HepG2 (cell line): ENCODE measurements at regions not wholly inside any gene's neighbourhood (a gene's known extent, or its start where the extent isn't known, plus 50 kb on each side); places are given as distances from the start of the nearest gene placed in this dataset.

ENCODE experiments used
- ATAC-seq: fragments of 200-7000 bp; cut with Tn5 transposase; 3 replicates; pipeline ENCODE4 v1.9.1; 2020; ENCODE audit warnings: mild to moderate bottlenecking, moderate library complexity
- BruUV-seq: library from RNA; stranded (reverse); fragments of 400-500 nt; replicated peaks from 2 replicates; lab custom pipeline; 2021; lab: Mats Ljungman, UMichigan
- CTCF ChIA-PET: fragments of 300-600 bp; formaldehyde crosslinking; extraction: SDS; loops from one replicate; lab custom pipeline; 2021; ENCODE audit warnings: low total read pairs, inconsistent platforms, low intra/inter-chr PET ratio; lab: Yijun Ruan, JAX
- POLR2A ChIA-PET: fragments of 350-600 bp; sonication (Branson Sonifier 250); formaldehyde crosslinking; loops from one replicate; lab custom pipeline; 2020; ENCODE audit warnings: antibody characterized with exemption, inconsistent platforms; lab: Yijun Ruan, JAX
- DNase-seq: peaks from one replicate; pipeline ENCODE4 v3.0.0-alpha.2; 2015; ENCODE audit warnings: low spot score
- FAIRE-seq: peaks from 3 replicates; lab custom pipeline; 2011; peaks lifted over from hg19 to GRCh38; lab: Jason Lieb, UNC
- H2AFZ ChIP-seq: one replicate; pipeline ENCODE4 v1.6.1; 2011; ENCODE audit warnings: low read length, inconsistent platforms
- H3K27ac ChIP-seq: fragments of 300-600 bp; 3 replicates; pipeline ENCODE4 v1.8.0; 2011; ENCODE audit warnings: mixed run types, mild to moderate bottlenecking, mixed read lengths, low read length, inconsistent platforms; ENCODE audit not compliant: insufficient read depth; ENCODE audit errors: extremely low read length
- H3K27me3 ChIP-seq, 2 experiments: fragments of 200-600 bp in 1 of 2; 2 replicates in 1 of 2; 3 replicates in 1 of 2; pipeline versions ENCODE4 v1.6.0 to v1.8.0; 2011; ENCODE audit warnings: low read length in 2 of 2, mild to moderate bottlenecking in 2 of 2, moderate library complexity in 2 of 2, inconsistent platforms in 1 of 2; ENCODE audit not compliant: insufficient read depth in 2 of 2, control insufficient read depth in 1 of 2
- H3K36me3 ChIP-seq, 2 experiments: fragments of 200-600 bp in 1 of 2; replicated peaks in 1 of 2; 2 replicates in 1 of 2; 3 replicates in 1 of 2; pipeline versions ENCODE4 v1.5.1 to v1.8.0; 2011; ENCODE audit warnings: low read length in 2 of 2, inconsistent platforms in 1 of 2; ENCODE audit not compliant: insufficient read depth in 2 of 2, control insufficient read depth in 1 of 2
- H3K4me1 ChIP-seq: 2 replicates; pipeline ENCODE4 v1.5.1; 2012; ENCODE audit warnings: low read length, inconsistent platforms; ENCODE audit not compliant: insufficient read depth
- H3K4me2 ChIP-seq: 2 replicates; pipeline ENCODE4 v1.6.0; 2011; ENCODE audit warnings: low read depth, low read length, inconsistent platforms
- H3K4me3 ChIP-seq, 3 experiments: fragments of 200-600 bp in 1 of 3; sonication (generic), shearing (Covaris generic) in 1 of 3; replicated peaks in 1 of 3; 2 replicates each; pipeline ENCODE4 v1.5.1; 2011 to 2016; ENCODE audit warnings: low read length in 3 of 3, inconsistent platforms in 2 of 3, low read depth in 2 of 3, mild to moderate bottlenecking in 2 of 3, control low read depth in 1 of 3, mixed read lengths in 1 of 3; ENCODE audit not compliant: insufficient read depth in 1 of 3
- H3K79me2 ChIP-seq: one replicate; pipeline ENCODE4 v1.6.1; 2011; ENCODE audit warnings: low read length, inconsistent platforms; ENCODE audit not compliant: insufficient read depth
- H3K9ac ChIP-seq: 2 replicates; pipeline ENCODE4 v1.6.0; 2011; ENCODE audit warnings: mild to moderate bottlenecking, low read depth, low read length, inconsistent platforms; ENCODE audit not compliant: insufficient read depth
- H3K9me3 ChIP-seq: 2 replicates; pipeline ENCODE4 v1.5.1; 2012; ENCODE audit warnings: mild to moderate bottlenecking, low read length
- H4K20me1 ChIP-seq: 2 replicates; pipeline ENCODE4 v1.6.0; 2011; ENCODE audit warnings: inconsistent platforms, mild to moderate bottlenecking, low read length, moderate library complexity; ENCODE audit not compliant: insufficient read depth
- CCAR2 ChIP-seq: fragments of 200-400 bp; formaldehyde crosslinking; optimal IDR thresholded peaks from 2 replicates; pipeline ENCODE3; 2018; ENCODE audit warnings: low read depth, mild to moderate bottlenecking, low read length, moderate library complexity
- EEA1 ChIP-seq: sonication (generic); formaldehyde crosslinking; IDR thresholded peaks from 2 replicates; pipeline ENCODE4 v1.5.1; 2020; ENCODE audit warnings: mild to moderate bottlenecking, missing genetic modification reagents, borderline replicate concordance
- FOXA3 ChIP-seq: IDR thresholded peaks from 2 replicates; pipeline ENCODE4 v1.6.1; 2016; ENCODE audit warnings: missing genetic modification reagents, missing compliant biosample characterization
- HOXA3 ChIP-seq: sonication (generic); formaldehyde crosslinking; IDR thresholded peaks from 2 replicates; pipeline ENCODE4 v1.5.0; 2020; ENCODE audit warnings: missing genetic modification reagents
- KDM2A ChIP-seq: sonication (generic); formaldehyde crosslinking; IDR thresholded peaks from 2 replicates; pipeline ENCODE4 v1.4.0; 2020; ENCODE audit warnings: low read depth, missing genetic modification reagents, borderline replicate concordance
- KLF11 ChIP-seq: IDR thresholded peaks from 2 replicates; pipeline ENCODE4 v1.6.1; 2016; ENCODE audit warnings: missing compliant biosample characterization
- PTBP1 ChIP-seq: fragments of 200-400 bp; formaldehyde crosslinking; IDR thresholded peaks from 2 replicates; pipeline ENCODE4 v1.6.1; 2018; ENCODE audit warnings: low read length, low read depth; ENCODE audit not compliant: poor library complexity, severe bottlenecking
- SRSF1 ChIP-seq: fragments of 200-400 bp; formaldehyde crosslinking; optimal IDR thresholded peaks from 2 replicates; pipeline ENCODE3; 2017; ENCODE audit warnings: mild to moderate bottlenecking, low read depth, low read length, moderate library complexity
- TFDP2 ChIP-seq: sonication (generic); formaldehyde crosslinking; IDR thresholded peaks from 2 replicates; pipeline ENCODE4 v1.4.0; 2020; ENCODE audit warnings: missing genetic modification reagents
- TRAFD1 ChIP-seq: sonication (generic); formaldehyde crosslinking; IDR thresholded peaks from 2 replicates; pipeline ENCODE4 v1.5.1; 2020; ENCODE audit warnings: missing genetic modification reagents, mild to moderate bottlenecking, borderline replicate concordance
- ZNF225 ChIP-seq: sonication (generic); formaldehyde crosslinking; IDR thresholded peaks from 2 replicates; pipeline ENCODE4 v1.4.0; 2020; ENCODE audit warnings: mild to moderate bottlenecking, missing genetic modification reagents
- ZNF331 ChIP-seq: sonication (generic); formaldehyde crosslinking; IDR thresholded peaks from 2 replicates; pipeline ENCODE4 v1.4.0; 2020; ENCODE audit warnings: missing genetic modification reagents
- ZNF484 ChIP-seq: sonication (generic); formaldehyde crosslinking; IDR thresholded peaks from 2 replicates; pipeline ENCODE4 v1.5.1; 2020; ENCODE audit warnings: mild to moderate bottlenecking, low read depth, missing genetic modification reagents, borderline replicate concordance
- ZNF549 ChIP-seq: sonication (generic); formaldehyde crosslinking; IDR thresholded peaks from 2 replicates; pipeline ENCODE4 v1.5.0; 2020; ENCODE audit warnings: missing genetic modification reagents
- ZNF597 ChIP-seq: sonication (generic); formaldehyde crosslinking; IDR thresholded peaks from 2 replicates; pipeline ENCODE4 v1.5.0; 2020; ENCODE audit warnings: missing genetic modification reagents
- ZNF710 ChIP-seq: sonication (generic); formaldehyde crosslinking; IDR thresholded peaks from 2 replicates; pipeline ENCODE4 v1.5.0; 2020; ENCODE audit warnings: mild to moderate bottlenecking, missing genetic modification reagents, borderline replicate concordance
- ZNF773 ChIP-seq: sonication (generic); formaldehyde crosslinking; IDR thresholded peaks from 2 replicates; pipeline ENCODE4 v1.4.0; 2020; ENCODE audit warnings: missing genetic modification reagents, borderline replicate concordance
- ZNF841 ChIP-seq: sonication (generic); formaldehyde crosslinking; IDR thresholded peaks from 2 replicates; pipeline ENCODE4 v1.8.1; 2023; ENCODE audit warnings: missing genetic modification reagents, borderline replicate concordance
- WGBS: methylation state at CpG from one replicate; pipeline ENCODE4 v1.1.6; 2017; ENCODE audit warnings: low lambda C conversion rate; 5-methylcytosine and 5-hydroxymethylcytosine counted together
- in situ Hi-C: cut with HindIII; loops from 2 replicates; pipeline ENCODE4 v1.10.0; 2017; ENCODE audit warnings: low pct_unique_long_range_greater_than_20kb; ENCODE audit not compliant: extremely low pct_ligation_motif_present
- intact Hi-C: fragments of 100-400 bp; cut with micrococcal nuclease; formaldehyde crosslinking; loops from one replicate; pipeline ENCODE4 v1.10.0; 2022; ENCODE audit not compliant: unreplicated experiment

- no peak for TF ChIP-seq KDM2A (CRISPR knock-in tag)
- TF ChIP-seq ZNF484 (CRISPR knock-in tag), result no peak
- TF ChIP-seq ZNF710 (CRISPR knock-in tag), result no peak
- TF ChIP-seq ZNF331 (CRISPR knock-in tag), result no peak
- no peak for TF ChIP-seq TFDP2
- no peak for TF ChIP-seq TRAFD1 (CRISPR knock-in tag)
- TF ChIP-seq SRSF1, result no peak
- TF ChIP-seq CCAR2, result no peak
- TF ChIP-seq HOXA3 (CRISPR knock-in tag), result no peak
- no peak for TF ChIP-seq ZNF597 (CRISPR knock-in tag)
- TF ChIP-seq KLF11, result no peak
- TF ChIP-seq EEA1 (CRISPR knock-in tag), result no peak
- no peak for TF ChIP-seq ZNF841
- no peak for TF ChIP-seq ZNF549
- no peak for TF ChIP-seq PTBP1
- TF ChIP-seq ZNF225 (CRISPR knock-in tag), result no peak
- no peak for TF ChIP-seq ZNF773 (CRISPR knock-in tag)
- no peak for TF ChIP-seq FOXA3
- in situ Hi-C loops (no loop called here), intact Hi-C loops (no loop called here)
- no peak overlapping the region for H3K9ac ChIP-seq
- H3K27me3 ChIP-seq, result no peaks in the 10 kb centered on the region
- no peak overlapping the region for H3K4me3 ChIP-seq
- no peaks in the 10 kb centered on the region for H3K79me2 ChIP-seq
- no peak overlapping the region for H3K27ac ChIP-seq
- ChIA-PET CTCF (no interaction called here), POLR2A (no interaction called here)
- no peak overlapping the region for H2AFZ ChIP-seq
- FAIRE-seq (no peak), DNase-seq (no peak), ATAC-seq (no peak)
- no peaks in the 10 kb centered on the region for H3K4me1 ChIP-seq
- no peak overlapping the region for H3K4me2 ChIP-seq
- WGBS, result 39% methylated on average over 2 of the region's 2 CpGs
- no peaks in the 10 kb centered on the region for H4K20me1 ChIP-seq
- no peaks in the 10 kb centered on the region for H3K36me3 ChIP-seq
- H3K9me3 ChIP-seq, result peaks cover 36% of the 10 kb centered on the region; the same call in 1 of the 2 replicates
- no TSS peak for BruUV-seq
Observed at GRCh38 chr4:71944956-71945355, 86.8 kb upstream of the NPFFR2 start.
